B cell (primary cell): ENCODE measurements at regions not wholly inside any gene's neighbourhood (a gene's known extent, or its start where the extent isn't known, plus 50 kb on each side); places are given as distances from the start of the nearest gene placed in this dataset.

ENCODE experiments used
- ATAC-seq: fragments of 200-7000 bp; cut with Tn5 transposase; one replicate; pipeline ENCODE4 v1.10.0; 2021; ENCODE audit warnings: low read depth, mild to moderate bottlenecking, moderate number of reproducible peaks, moderate library complexity
- CTCF ChIA-PET: fragments of 350-600 bp; sonication (Branson Sonifier 250); formaldehyde crosslinking; loops from one replicate; lab custom pipeline; 2021; ENCODE audit warnings: antibody characterized with exemption, inconsistent platforms; lab: Charles Lee
- POLR2A ChIA-PET: fragments of 350-600 bp; sonication (Branson Sonifier 250); formaldehyde crosslinking; loops from one replicate; lab custom pipeline; 2021; ENCODE audit warnings: antibody characterized with exemption; lab: Charles Lee
- DNase-seq: peaks from one replicate; pipeline ENCODE4 v3.0.0; 2013
- H2AFZ ChIP-seq: 2 replicates; pipeline ENCODE4 v1.6.1; 2012; ENCODE audit warnings: mild to moderate bottlenecking, low read depth, low read length; ENCODE audit not compliant: insufficient read depth, poor library complexity, severe bottlenecking
- H3K27ac ChIP-seq, 2 donors: 1 replicate in 1 of 2; 2 replicates in 1 of 2; pipeline ENCODE4 v1.5.1; 2012 to 2013; ENCODE audit warnings: low read length in 2 of 2, mild to moderate bottlenecking in 2 of 2, moderate library complexity in 1 of 2
- H3K27me3 ChIP-seq, 4 experiments: fragments of 200-600 bp in 1 of 4; sonication (generic) in 1 of 4; replicated peaks in 1 of 4; 1 replicate in 2 of 4; 2 replicates in 2 of 4; pipeline versions ENCODE4 v1.6.1 to v1.7.0; 2013 to 2016; ENCODE audit warnings: low read length in 3 of 4, mild to moderate bottlenecking in 2 of 4, mixed read lengths in 1 of 4, moderate library complexity in 1 of 4; ENCODE audit not compliant: insufficient read depth in 4 of 4, control insufficient read depth in 3 of 4; ENCODE audit errors: control extremely low read depth in 1 of 4
- H3K36me3 ChIP-seq, 2 experiments: replicated peaks in 1 of 2; 1 replicate in 1 of 2; 2 replicates in 1 of 2; pipeline versions ENCODE4 v1.6.1 to v1.7.1; 2013; ENCODE audit warnings: low read length in 1 of 2; ENCODE audit not compliant: insufficient read depth in 2 of 2, control insufficient read depth in 1 of 2; ENCODE audit errors: control extremely low read depth in 1 of 2, extremely low read depth in 1 of 2
- H3K4me1 ChIP-seq, 2 donors: fragments of 200-600 bp in 1 of 2; sonication (generic) in 1 of 2; 1 replicate in 1 of 2; 2 replicates in 1 of 2; pipeline versions ENCODE4 v1.5.1 to v1.6.1; 2013 to 2017; ENCODE audit warnings: low read length in 2 of 2; ENCODE audit not compliant: control insufficient read depth in 2 of 2, insufficient read depth in 2 of 2
- H3K4me2 ChIP-seq: replicated peaks from 2 replicates; pipeline ENCODE3; 2012; ENCODE audit warnings: mild to moderate bottlenecking, low read depth, low read length; ENCODE audit not compliant: poor library complexity, severe bottlenecking
- H3K4me3 ChIP-seq, 5 experiments: fragments of 200-600 bp in 1 of 5; sonication (generic) in 1 of 5; 1 replicate in 3 of 5; 2 replicates in 2 of 5; pipeline versions ENCODE4 v1.5.1 to v1.7.0; 2011 to 2016; ENCODE audit warnings: low read length in 4 of 5, mild to moderate bottlenecking in 4 of 5, low read depth in 2 of 5, control low read depth in 1 of 5, moderate library complexity in 1 of 5; ENCODE audit not compliant: insufficient read depth in 1 of 5; ENCODE audit errors: control extremely low read depth in 1 of 5, extremely low read depth in 1 of 5
- H3K79me2 ChIP-seq: fragments of 200-600 bp; sonication (generic); one replicate; pipeline ENCODE4 v1.6.0; 2016; ENCODE audit warnings: low read length; ENCODE audit not compliant: control insufficient read depth, insufficient read depth
- H3K9ac ChIP-seq: fragments of 200-600 bp; sonication (generic); 2 replicates; pipeline ENCODE4 v1.6.1; 2017; ENCODE audit warnings: mild to moderate bottlenecking, low read length, moderate library complexity
- H3K9me3 ChIP-seq, 3 donors: one replicate each; pipeline versions ENCODE4 v1.6.1 to v1.7.1; 2013; ENCODE audit warnings: low read length in 2 of 3; ENCODE audit not compliant: control insufficient read depth in 2 of 3, insufficient read depth in 1 of 3; ENCODE audit errors: control extremely low read depth in 1 of 3
- H4K20me1 ChIP-seq: 2 replicates; pipeline ENCODE4 v1.6.0; 2012; ENCODE audit warnings: mild to moderate bottlenecking, low read length; ENCODE audit not compliant: insufficient read depth, control insufficient read depth, poor library complexity, severe bottlenecking
- H3K27ac Mint-ChIP-seq: one replicate; pipeline ENCODE4 v1.8.0; 2021; ENCODE audit warnings: mixed read lengths
- H3K27me3 Mint-ChIP-seq: one replicate; pipeline ENCODE4 v1.8.0; 2021; ENCODE audit warnings: mixed read lengths
- H3K4me1 Mint-ChIP-seq: one replicate; pipeline ENCODE4 v1.8.0; 2021; ENCODE audit warnings: mixed read lengths
- H3K4me3 Mint-ChIP-seq: one replicate; pipeline ENCODE4 v1.8.0; 2021; ENCODE audit warnings: mixed read lengths
- H3K9me3 Mint-ChIP-seq: one replicate; pipeline ENCODE4 v1.8.0; 2022; ENCODE audit warnings: mixed read lengths; ENCODE audit not compliant: insufficient read depth
- CTCF ChIP-seq: fragments of 200-600 bp; IDR thresholded peaks from one replicate; pipeline ENCODE4 v1.8.0; 2022; ENCODE audit warnings: antibody characterized with exemption, mild to moderate bottlenecking
- EZH2 ChIP-seq: IDR thresholded peaks from 2 replicates; pipeline ENCODE4 v1.6.1; 2012; ENCODE audit warnings: borderline replicate concordance, low read depth, mild to moderate bottlenecking, moderate library complexity, low read length; ENCODE audit not compliant: insufficient read depth, poor library complexity, severe bottlenecking
- WGBS: methylation state at CpG from one replicate; pipeline ENCODE4 v1.1.5; 2013; ENCODE audit warnings: missing lambda C conversion rate; ENCODE audit not compliant: insufficient coverage; 5-methylcytosine and 5-hydroxymethylcytosine counted together
- intact Hi-C: fragments of 100-400 bp; cut with micrococcal nuclease; formaldehyde crosslinking; loops from one replicate; pipeline ENCODE4 v1.10.0; 2022

DNA sequence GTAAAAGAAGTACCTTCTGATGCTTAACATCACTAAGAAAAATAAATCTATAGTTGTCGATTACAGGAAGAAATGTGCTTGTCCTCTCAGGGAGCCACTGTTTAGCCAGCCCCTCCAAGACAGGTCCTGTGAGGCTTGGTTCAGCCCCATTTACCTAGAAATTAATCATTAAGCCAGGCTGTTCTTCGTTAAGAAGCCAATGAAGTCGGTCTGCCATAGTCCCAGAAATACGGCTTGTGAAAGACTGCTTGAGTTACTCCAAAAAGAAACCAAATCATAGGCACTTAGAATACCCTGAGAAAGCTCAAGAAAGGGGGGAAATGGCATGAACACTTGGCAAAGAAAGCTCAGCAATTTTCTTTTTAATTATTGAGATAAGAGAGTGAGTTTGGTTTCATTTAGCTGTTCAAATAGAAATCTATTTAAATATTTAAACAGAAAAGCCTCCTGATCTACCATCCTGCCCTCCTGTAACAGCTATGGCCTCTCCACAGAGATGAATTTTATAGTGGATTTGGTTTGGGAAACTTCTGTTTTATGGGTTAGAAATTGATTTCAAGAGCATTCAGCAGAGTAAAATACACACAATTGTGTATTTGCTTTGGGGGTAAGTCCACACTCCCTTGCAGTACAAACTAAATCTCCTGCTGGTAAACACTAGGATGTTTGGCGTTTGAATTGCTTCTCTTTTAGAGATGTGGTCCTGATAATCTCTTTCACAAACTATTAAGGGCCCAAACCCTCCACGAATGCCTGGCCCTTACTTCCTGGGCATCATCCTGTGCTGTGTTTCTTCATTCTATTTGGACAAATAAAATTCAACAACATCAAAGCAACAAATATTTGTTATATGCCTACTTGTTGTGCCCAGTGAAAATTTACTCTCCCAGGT lies 234.4 kb downstream of the SEC23A start:
- WGBS: 100% methylated on average over 4 of the region's 6 CpGs
- no peak overlapping the region for H2AFZ ChIP-seq
- peaks cover 7% of the 10 kb centered on the region for H3K9me3 Mint-ChIP-seq
- ChIA-PET POLR2A (no interaction called here), CTCF (interaction anchor here (0.7 to 1.0 kb wide), 2 partner anchors 964 to 1298 kb away, joined by 3 read pairs; no protein-coding TSS in a partner anchor)
- TF ChIP-seq CTCF: no peak
- TF ChIP-seq EZH2: no peak
- no peaks in the 10 kb centered on the region for H3K27me3 Mint-ChIP-seq
- peaks cover 0 to 4% (median 0%) of the 10 kb centered on the region in 3 donors for H3K9me3 ChIP-seq
- intact Hi-C loops: no loop called here
- H3K27ac Mint-ChIP-seq: no peak overlapping the region
- no peaks in the 10 kb centered on the region for H3K4me1 ChIP-seq
- no peak overlapping the region for H3K4me3 Mint-ChIP-seq
- H3K36me3 ChIP-seq: no peaks in the 10 kb centered on the region
- no peaks in the 10 kb centered on the region for H3K4me1 Mint-ChIP-seq
- ATAC-seq (no peak), DNase-seq (no peak)
- no peaks in the 10 kb centered on the region for H3K79me2 ChIP-seq
- H3K4me2 ChIP-seq: no peak overlapping the region
- H3K27ac ChIP-seq: no peak overlapping the region
- no peak overlapping the region for H3K4me3 ChIP-seq
- no peaks in the 10 kb centered on the region for H4K20me1 ChIP-seq
- H3K9ac ChIP-seq: no peak overlapping the region
- no peaks in the 10 kb centered on the region for H3K27me3 ChIP-seq

GRCh38 chr14:38867561-38868150 lies 235.4 kb downstream of the SEC23A start:
- peaks cover 0 to 13% (median 0%) of the 10 kb centered on the region in 3 donors for H3K9me3 ChIP-seq
- no peak overlapping the region for H2AFZ ChIP-seq
- ATAC-seq: no peak
- ChIA-PET CTCF (interaction anchor here (0.9 to 1.3 kb wide), 5 partner anchors 33 to 1621 kb away, joined by 3 to 5 read pairs (median 3); no protein-coding TSS in a partner anchor), POLR2A (no interaction called here)
- DNase-seq: peak; percentile 28
- WGBS: no CpG with 5 or more reads among the region's 5 CpGs
- H3K27me3 ChIP-seq: no peaks in the 10 kb centered on the region
- no peak overlapping the region for H3K4me3 Mint-ChIP-seq
- TF ChIP-seq EZH2 (no peak), CTCF (peak; percentile 71)
- no peaks in the 10 kb centered on the region for H3K79me2 ChIP-seq
- no peak overlapping the region for H3K27ac ChIP-seq
- H3K4me2 ChIP-seq: no peak overlapping the region
- H4K20me1 ChIP-seq: no peaks in the 10 kb centered on the region
- H3K4me3 ChIP-seq: no peak overlapping the region
- no peaks in the 10 kb centered on the region for H3K36me3 ChIP-seq
- no peaks in the 10 kb centered on the region for H3K4me1 ChIP-seq
- no peaks in the 10 kb centered on the region for H3K27me3 Mint-ChIP-seq
- intact Hi-C loops: no loop called here
- H3K9me3 Mint-ChIP-seq: peaks cover 7% of the 10 kb centered on the region
- no peak overlapping the region for H3K27ac Mint-ChIP-seq
- no peak overlapping the region for H3K9ac ChIP-seq
- H3K4me1 Mint-ChIP-seq: no peaks in the 10 kb centered on the region
